GM18858 (cell line): ENCODE measurements at regions not wholly inside any gene's neighbourhood (a gene's known extent, or its start where the extent isn't known, plus 50 kb on each side); places are given as distances from the start of the nearest gene placed in this dataset.

ENCODE experiments used
- ATAC-seq: cut with Tn5 transposase; IDR thresholded peaks from one replicate; pipeline ENCODE4 v1.9.1; 2021; ENCODE audit not compliant: unreplicated experiment

GRCh38 chr4:19126903-19127302, 1105.3 kb upstream of the LCORL start:
- no peak for ATAC-seq

DNA sequence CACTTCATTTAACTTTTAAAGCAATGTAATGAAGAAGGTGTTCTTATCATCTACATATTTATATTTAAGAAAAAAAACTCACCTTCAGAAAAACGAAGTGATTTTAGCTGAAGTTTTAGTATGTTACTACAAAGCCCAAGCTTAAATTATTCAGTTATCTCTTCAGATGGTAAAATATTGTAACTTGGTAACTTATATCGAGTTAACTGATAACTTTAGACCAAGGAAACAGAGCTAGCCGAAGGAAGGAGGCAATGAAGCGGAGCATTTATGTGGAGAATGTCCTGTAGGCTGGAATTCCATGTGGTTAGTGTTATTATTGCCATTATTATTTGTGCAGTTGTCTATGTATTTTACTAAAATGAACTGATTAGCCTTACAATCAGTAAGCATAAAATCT, 1102.1 kb upstream of the LCORL start:
- ATAC-seq = no peak

DNA sequence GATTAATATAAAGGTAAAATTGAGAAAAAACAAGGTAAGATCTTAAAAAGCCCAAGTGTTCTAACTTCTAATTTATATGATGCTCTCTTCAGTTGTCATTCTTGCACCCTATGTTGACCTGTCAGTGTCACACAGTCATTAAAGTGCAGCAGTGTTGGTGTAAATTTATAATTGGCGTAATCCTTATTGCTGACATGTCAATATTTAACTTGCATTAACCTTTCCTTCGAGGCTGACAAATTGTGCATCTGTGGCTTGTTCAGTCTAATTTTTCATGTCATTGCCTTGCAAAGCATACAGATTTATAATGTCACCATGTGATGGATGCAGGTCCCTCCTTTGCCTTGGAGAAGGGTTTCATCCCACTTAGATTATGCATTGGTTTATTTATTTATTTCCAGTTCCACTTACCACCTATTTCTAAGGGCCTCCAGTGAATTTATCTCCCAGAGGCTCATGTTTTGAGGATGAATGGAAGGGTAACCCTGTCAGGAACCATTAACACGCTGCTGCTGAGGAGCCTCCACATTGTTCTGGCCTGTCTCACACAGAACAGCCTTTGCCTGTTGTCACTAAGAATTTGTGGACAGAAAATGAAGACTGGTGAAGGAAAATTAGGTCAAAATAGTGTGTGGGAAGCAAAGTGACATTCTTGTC, 1098.5 kb upstream of the LCORL start:
- ATAC-seq = no peak

DNA sequence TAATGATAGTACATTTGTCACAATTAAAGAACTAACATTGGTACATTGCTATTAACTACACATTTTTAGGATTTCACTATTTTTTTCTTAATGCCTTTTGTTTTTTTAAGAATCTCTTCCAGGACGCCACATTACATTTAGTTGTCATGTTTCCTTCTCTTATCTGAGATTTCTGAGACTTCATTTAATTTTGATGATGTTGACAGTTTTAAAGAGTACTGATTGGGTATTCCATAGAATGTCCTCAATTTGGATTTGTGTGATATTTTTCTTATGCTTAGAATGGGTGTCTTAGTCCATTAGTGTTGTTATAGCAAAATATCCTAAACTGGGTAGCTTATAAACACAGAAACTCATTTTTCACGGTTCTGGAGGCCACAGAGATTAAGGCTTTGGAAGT, 1095.5 kb upstream of the LCORL start:
- no peak for ATAC-seq

- ATAC-seq = no peak
Measured at GRCh38 chr4:19104176-19104575, 1082.6 kb upstream of the LCORL start.

DNA sequence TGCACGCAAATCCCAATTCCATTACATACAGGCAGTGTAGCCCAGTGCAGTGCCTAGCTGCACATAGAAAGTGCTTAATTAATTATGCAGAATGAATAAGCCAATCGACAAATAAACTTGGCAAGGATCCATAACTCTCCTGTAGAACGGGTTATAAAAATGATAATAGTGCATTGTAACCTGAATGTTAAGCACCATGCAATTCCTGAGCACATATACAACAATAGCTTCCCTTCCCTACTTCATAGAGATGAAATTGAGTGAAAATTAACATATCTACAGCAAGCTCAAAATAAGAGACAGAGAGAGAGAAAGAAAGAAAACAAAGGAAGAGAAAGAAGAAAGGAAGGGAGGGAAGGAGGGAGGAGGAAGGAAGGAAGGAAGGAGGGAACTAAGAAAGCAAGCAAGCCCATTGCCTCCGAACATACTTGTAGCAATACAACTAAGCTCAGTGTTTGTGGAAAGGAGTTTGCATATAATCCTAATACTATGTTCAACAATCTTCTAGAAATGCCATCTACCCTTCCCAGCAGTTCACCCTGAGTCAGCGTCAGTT, 1074.0 kb upstream of the LCORL start:
- ATAC-seq = no peak

DNA sequence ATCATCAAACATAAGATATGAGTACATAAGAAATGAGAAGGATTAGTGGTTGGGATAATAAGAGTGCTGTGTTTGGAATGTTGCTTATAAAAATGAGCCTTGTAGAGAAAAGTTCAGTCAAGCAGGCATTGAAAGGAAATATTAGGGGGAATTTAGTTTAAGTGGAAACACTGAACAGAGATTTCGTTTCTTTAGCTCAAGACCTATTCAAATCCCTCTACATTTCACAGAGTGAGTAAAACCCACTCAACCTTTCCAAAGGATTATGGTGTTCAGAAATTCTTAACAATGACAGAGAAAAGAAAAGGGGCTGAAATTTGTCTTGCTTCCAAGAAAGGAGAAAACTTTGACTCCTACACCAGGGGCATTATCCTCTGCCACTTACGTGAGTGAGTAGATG, 1072.4 kb upstream of the LCORL start:
- no peak for ATAC-seq

DNA sequence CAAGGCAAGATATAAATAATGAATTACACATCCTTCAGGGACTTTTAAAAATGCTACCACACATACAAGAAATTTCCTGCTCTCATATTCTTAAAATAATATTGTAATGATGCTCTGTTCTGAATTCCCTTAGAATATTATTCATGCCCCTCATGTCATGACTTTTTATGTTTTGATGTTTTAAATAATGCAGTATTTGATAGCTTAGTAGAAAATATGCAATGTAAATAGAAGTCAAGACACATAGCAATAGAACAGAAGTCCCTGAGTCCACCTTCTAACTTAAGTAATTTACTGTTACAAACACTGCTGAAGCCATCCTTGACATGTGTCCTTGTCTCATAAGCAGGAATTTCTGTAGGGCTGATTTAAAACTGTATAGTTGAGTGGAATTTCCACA, 1071.2 kb upstream of the LCORL start:
- ATAC-seq = no peak

- ATAC-seq = no peak
Measured at GRCh38 chr4:19074036-19074435, 1052.5 kb upstream of the LCORL start.

- ATAC-seq = no peak
Measured at GRCh38 chr4:19063662-19064061, 1042.1 kb upstream of the LCORL start.

DNA sequence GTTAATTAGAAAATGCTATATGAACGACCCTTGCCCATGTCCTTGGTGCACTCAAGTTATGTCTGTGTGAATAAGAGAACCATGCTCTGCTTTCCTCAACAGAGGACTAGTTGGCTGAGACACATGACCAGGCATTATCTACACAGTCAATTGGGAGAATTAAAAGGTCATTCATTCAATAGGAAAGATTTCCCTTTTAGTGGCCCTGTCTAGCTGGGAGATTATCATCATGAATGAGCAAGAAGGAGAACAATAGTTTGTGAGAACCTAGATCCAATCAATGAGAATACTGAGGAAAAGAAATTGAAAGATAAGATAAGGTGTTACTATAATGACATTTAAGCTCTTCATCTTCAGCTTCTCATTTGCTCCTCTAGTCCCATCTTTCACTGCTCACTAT, 1033.4 kb upstream of the LCORL start:
- ATAC-seq = no peak

- no peak for ATAC-seq
Measured at GRCh38 chr4:19051831-19052230, 1030.3 kb upstream of the LCORL start.

- ATAC-seq = no peak
Measured at GRCh38 chr4:19047279-19047880, 1025.8 kb upstream of the LCORL start.

- no peak for ATAC-seq
Measured at GRCh38 chr4:19039816-19040215, 1018.3 kb upstream of the LCORL start.

- no peak for ATAC-seq
Measured at GRCh38 chr4:19038231-19038630, 1016.7 kb upstream of the LCORL start.

DNA sequence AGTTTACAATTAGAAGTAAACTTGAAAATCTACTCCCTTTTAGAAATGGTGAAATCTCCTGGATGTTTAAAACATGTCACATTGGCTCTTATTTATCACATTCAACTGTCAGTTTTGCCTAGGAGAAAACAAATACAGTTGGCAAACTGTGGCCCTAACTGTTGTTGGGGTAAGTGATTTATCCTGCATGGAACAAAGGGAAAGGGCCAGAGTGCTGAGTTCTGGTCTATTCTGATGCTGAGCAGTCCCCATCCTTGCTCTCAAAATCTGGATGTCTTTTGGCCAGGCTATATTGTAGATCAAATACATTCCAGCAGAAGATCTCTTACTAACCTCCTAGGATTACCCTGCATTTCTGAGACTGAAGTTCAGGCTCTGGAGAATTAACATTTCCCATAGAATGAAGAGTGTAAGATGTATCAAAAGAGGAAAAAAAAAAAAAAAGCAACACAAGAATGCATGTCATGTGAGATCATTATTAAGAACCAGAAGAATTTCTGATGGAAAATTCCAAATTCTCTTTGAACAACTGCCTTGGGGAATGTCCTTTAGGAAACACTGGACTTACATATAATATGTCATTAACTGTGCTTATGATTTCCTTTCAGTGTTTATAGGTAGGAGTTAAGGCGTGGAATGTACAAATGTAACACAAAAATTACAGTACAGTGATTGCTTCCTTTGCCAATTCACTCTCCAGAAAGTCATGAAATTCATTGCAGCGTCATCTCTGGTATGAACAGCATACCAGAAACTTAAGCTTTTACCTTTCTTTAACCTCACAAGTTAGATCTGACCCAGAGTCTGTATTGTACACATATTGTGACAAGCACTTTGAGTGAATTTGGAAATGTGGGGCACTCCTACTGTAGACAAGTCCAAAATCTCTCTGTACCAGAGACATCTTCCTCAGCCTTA, 1012.5 kb upstream of the LCORL start:
- ATAC-seq = no peak

- ATAC-seq = no peak
Measured at GRCh38 chr4:19030536-19030935, 1009.0 kb upstream of the LCORL start.

GRCh38 chr4:19030048-19030447, 1008.5 kb upstream of the LCORL start:
- ATAC-seq = no peak

DNA sequence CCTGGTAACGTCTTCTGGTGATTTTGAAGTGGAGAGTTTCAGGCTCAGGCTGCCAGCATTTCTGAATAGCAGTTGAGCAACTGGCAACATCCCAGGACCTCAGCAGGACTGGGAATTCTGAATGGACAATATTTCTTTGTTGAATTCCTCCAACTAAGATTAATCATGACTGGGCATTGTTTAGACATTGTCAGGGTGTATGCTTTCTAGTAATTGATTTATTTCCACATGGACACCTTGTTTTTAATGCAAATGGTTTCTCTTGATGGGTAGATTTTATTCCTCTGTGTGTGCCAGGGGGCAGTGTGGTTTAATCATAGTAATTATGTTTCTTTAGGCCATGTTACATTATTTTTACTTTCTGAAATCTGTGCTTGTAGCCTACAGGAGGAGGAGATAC, 1004.7 kb upstream of the LCORL start:
- ATAC-seq = no peak

DNA sequence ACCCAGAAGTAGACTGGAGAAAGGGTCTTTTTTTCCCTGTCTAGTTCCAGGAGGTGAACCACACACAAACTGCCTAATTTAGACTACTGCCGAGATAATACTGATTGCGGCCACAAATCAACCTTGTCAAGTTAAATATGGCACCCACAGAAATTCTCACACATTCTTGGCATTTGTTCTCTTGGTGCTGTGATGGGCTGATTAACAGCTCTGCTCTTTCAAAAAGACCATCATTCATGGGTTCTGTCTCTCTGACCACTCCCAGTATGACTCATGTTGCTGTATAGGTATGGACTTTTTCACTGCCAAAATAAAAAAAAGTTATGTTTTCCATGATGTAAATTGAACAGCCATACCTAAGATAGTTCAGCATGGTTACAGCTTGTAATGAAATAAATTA, 1003.5 kb upstream of the LCORL start:
- no peak for ATAC-seq

GRCh38 chr4:19024047-19024446, 1002.5 kb upstream of the LCORL start:
- no peak for ATAC-seq

DNA sequence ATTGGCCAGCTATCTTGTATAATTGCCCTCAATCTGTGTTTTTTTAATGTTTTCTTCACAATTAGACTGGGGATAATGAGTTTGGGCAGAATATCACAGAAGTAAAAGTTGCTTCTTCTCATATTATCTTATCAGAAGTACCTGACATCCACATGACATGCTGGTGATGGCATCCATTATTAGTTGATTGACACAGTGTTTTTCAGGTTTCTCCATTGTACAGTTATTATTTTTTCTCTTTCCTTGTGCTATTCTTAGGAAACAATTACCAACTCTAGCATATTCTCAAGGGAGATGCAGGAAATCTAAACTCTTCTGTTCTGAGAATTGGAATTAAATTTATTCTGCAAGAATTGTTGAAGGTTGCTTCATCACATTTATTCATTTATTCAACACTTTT, 1000.1 kb upstream of the LCORL start:
- no peak for ATAC-seq
